Esophagus muscularis mucosa (tissue), 4 donors: ENCODE measurements at regions not wholly inside any gene's neighbourhood (a gene's known extent, or its start where the extent isn't known, plus 50 kb on each side); places are given as distances from the start of the nearest gene placed in this dataset.

Experiments
- CTCF ChIP-seq, 3 experiments: fragments of 200-600 bp in 2 of 3; fragments of 450-650 bp in 1 of 3; sonication (generic) in 2 of 3; IDR thresholded peaks; one replicate each; pipeline ENCODE4 v1.5.1; 2017 to 2019; ENCODE audit warnings: antibody characterized with exemption in 3 of 3, mild to moderate bottlenecking in 2 of 3, moderate library complexity in 1 of 3
- EP300 ChIP-seq: sonication (generic); formaldehyde crosslinking; IDR thresholded peaks from one replicate; pipeline ENCODE4 v1.6.1; 2017; ENCODE audit warnings: antibody characterized with exemption
- POLR2A ChIP-seq: fragments of 450-650 bp; IDR thresholded peaks from one replicate; pipeline ENCODE4 v1.6.1; 2017; ENCODE audit warnings: antibody characterized with exemption, moderate library complexity, mild to moderate bottlenecking, low read depth
- POLR2AphosphoS5 ChIP-seq, 2 donors: sonication (generic); formaldehyde crosslinking; IDR thresholded peaks; one replicate each; pipeline ENCODE4 v1.6.1; 2017; ENCODE audit warnings: antibody characterized with exemption in 2 of 2

GRCh38 chr7:80348223-80348622 lies 163.6 kb downstream of the GNAT3 start:
- TF ChIP-seq CTCF (IDR thresholded peaks at IDR 0.05) (no peak), POLR2A (no peak), POLR2AphosphoS5 (IDR thresholded peaks at IDR 0.05) (no peak), EP300 (no peak)
